KMS-11 (cell line): ENCODE measurements at regions not wholly inside any gene's neighbourhood (a gene's known extent, or its start where the extent isn't known, plus 50 kb on each side); places are given as distances from the start of the nearest gene placed in this dataset.

Source experiments
- H2AFZ ChIP-seq: fragments of 200-600 bp; sonication (generic); 2 replicates; pipeline ENCODE4 v1.6.1; 2016; ENCODE audit warnings: antibody characterized with exemption, mixed run types, low read depth
- H3K27ac ChIP-seq: fragments of 200-600 bp; sonication (generic); 2 replicates; pipeline ENCODE4 v1.6.1; 2016; ENCODE audit warnings: mild to moderate bottlenecking, mixed run types
- H3K27me3 ChIP-seq: fragments of 200-600 bp; sonication (generic); 2 replicates; pipeline ENCODE4 v1.6.1; 2017; ENCODE audit warnings: mild to moderate bottlenecking, low read depth, mixed run types, moderate library complexity; ENCODE audit not compliant: insufficient read depth
- H3K36me3 ChIP-seq: fragments of 200-600 bp; sonication (generic); 2 replicates; pipeline ENCODE4 v1.6.1; 2017; ENCODE audit warnings: mild to moderate bottlenecking, mixed run types; ENCODE audit not compliant: insufficient read depth
- H3K4me1 ChIP-seq: fragments of 200-600 bp; sonication (generic); 2 replicates; pipeline ENCODE4 v1.6.1; 2016; ENCODE audit warnings: mild to moderate bottlenecking, low read depth, mixed run types; ENCODE audit not compliant: poor library complexity, severe bottlenecking
- H3K4me2 ChIP-seq: fragments of 200-600 bp; sonication (generic); 2 replicates; pipeline ENCODE4 v1.7.0; 2016; ENCODE audit warnings: mild to moderate bottlenecking, mixed run types
- H3K4me3 ChIP-seq: fragments of 200-600 bp; sonication (generic); IDR thresholded peaks from 2 replicates; pipeline ENCODE4 v1.6.1; 2017; ENCODE audit warnings: low read depth, low read length, mixed read lengths; ENCODE audit not compliant: insufficient read depth
- H3K79me2 ChIP-seq: fragments of 200-600 bp; sonication (generic); 2 replicates; pipeline ENCODE4 v1.6.1; 2016; ENCODE audit warnings: low read depth, mixed run types; ENCODE audit not compliant: insufficient read depth
- H3K9ac ChIP-seq: fragments of 200-600 bp; sonication (generic); 2 replicates; pipeline ENCODE4 v1.6.1; 2016; ENCODE audit warnings: mild to moderate bottlenecking, mixed run types
- H4K20me1 ChIP-seq: fragments of 200-600 bp; sonication (generic); 2 replicates; pipeline ENCODE4 v1.6.1; 2016; ENCODE audit warnings: mild to moderate bottlenecking, mixed run types; ENCODE audit not compliant: insufficient read depth
- CTCF ChIP-seq: fragments of 200-600 bp; sonication (generic); conservative IDR thresholded peaks from 2 replicates; pipeline ENCODE4 v1.6.1; 2017; ENCODE audit warnings: low read depth, mild to moderate bottlenecking, antibody characterized with exemption, low read length, moderate library complexity, mixed read lengths

GRCh38 chr7:83794829-83795228, 145.9 kb upstream of the SEMA3E start:
- no peaks in the 10 kb centered on the region for H4K20me1 ChIP-seq
- H3K27ac ChIP-seq, result no peak overlapping the region
- H3K4me2 ChIP-seq, result peak overlapping the region; percentile 73; the same call in 1 of the 2 replicates
- no peak overlapping the region for H3K4me3 ChIP-seq
- no peak overlapping the region for H2AFZ ChIP-seq
- no peaks in the 10 kb centered on the region for H3K36me3 ChIP-seq
- no peaks in the 10 kb centered on the region for H3K79me2 ChIP-seq
- no peak for TF ChIP-seq CTCF
- no peaks in the 10 kb centered on the region for H3K27me3 ChIP-seq
- peaks cover 58% of the 10 kb centered on the region for H3K4me1 ChIP-seq
- no peak overlapping the region for H3K9ac ChIP-seq

- Histone ChIP-seq H3K36me3 (no peaks in the 10 kb centered on the region), H3K9ac (no peak overlapping the region), H3K4me1 (peaks cover 46% of the 10 kb centered on the region), H3K27ac (no peak overlapping the region), H4K20me1 (no peaks in the 10 kb centered on the region), H3K4me2 (no peak overlapping the region), H2AFZ (no peak overlapping the region), H3K79me2 (no peaks in the 10 kb centered on the region), H3K27me3 (no peaks in the 10 kb centered on the region), H3K4me3 (no peak overlapping the region)
- TF ChIP-seq CTCF, result no peak
These were observed 144.6 kb upstream of the SEMA3E start for GRCh38 chr7:83793558-83793957.

- H3K79me2 ChIP-seq, result no peaks in the 10 kb centered on the region
- TF ChIP-seq CTCF, result no peak
- H3K36me3 ChIP-seq, result no peaks in the 10 kb centered on the region
- H2AFZ ChIP-seq, result no peak overlapping the region
- H3K27me3 ChIP-seq, result no peaks in the 10 kb centered on the region
- H4K20me1 ChIP-seq, result no peaks in the 10 kb centered on the region
- H3K4me1 ChIP-seq, result peaks cover 28% of the 10 kb centered on the region
- no peak overlapping the region for H3K9ac ChIP-seq
- no peak overlapping the region for H3K4me2 ChIP-seq
- H3K4me3 ChIP-seq, result no peak overlapping the region
- H3K27ac ChIP-seq, result no peak overlapping the region
These were observed 142.8 kb upstream of the SEMA3E start for GRCh38 chr7:83791737-83792136.

GRCh38 chr7:83786858-83787257, 137.9 kb upstream of the SEMA3E start:
- no peaks in the 10 kb centered on the region for H3K27me3 ChIP-seq
- no peak overlapping the region for H3K9ac ChIP-seq
- no peak overlapping the region for H3K4me3 ChIP-seq

More at GRCh38 chr7:83786858-83787257, 137.9 kb upstream of the SEMA3E start:
- H3K4me2 ChIP-seq, result no peak overlapping the region
- H3K4me1 ChIP-seq, result no peaks in the 10 kb centered on the region
- H2AFZ ChIP-seq, result no peak overlapping the region
- H3K79me2 ChIP-seq, result no peaks in the 10 kb centered on the region
- TF ChIP-seq CTCF, result no peak
- no peaks in the 10 kb centered on the region for H3K36me3 ChIP-seq
- no peaks in the 10 kb centered on the region for H4K20me1 ChIP-seq
- no peak overlapping the region for H3K27ac ChIP-seq
